ENCODE measurements at regions not wholly inside any gene's neighbourhood (a gene's known extent, or its start where the extent isn't known, plus 50 kb on each side); places are given as distances from the start of the nearest gene placed in this dataset.

DNA sequence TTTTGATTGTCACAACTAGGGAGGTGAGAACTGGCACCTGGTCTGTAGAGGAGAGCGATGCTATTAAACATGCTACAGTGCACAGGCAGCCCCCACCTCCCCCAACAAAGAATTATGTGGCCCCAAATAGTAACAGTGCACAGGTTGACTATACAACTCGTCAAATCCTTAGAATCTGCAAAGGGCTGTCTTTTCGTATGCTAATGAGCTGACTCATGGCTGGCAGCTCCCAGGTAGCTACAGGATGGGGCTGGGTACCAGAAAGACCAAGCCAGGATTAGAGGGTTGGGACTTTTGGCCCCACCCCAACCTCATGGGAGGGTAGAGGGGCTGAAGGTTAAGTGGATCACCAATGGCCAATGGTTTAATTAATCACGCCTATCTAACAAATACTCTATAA, 104.7 kb upstream of the SORBS2 start:
- intact Hi-C loops (cut with DNase I; ENCODE audit: low total_unique reads) = no loop called here
- peaks cover 3 to 6% (median 3%) of the 10 kb centered on the region in 4 donors for H3K4me1 ChIP-seq
- DNase-seq = no peak
- no peaks in the 10 kb centered on the region for H3K36me3 ChIP-seq
- no peak overlapping the region for H3K4me3 ChIP-seq
- TF ChIP-seq, protein P1, sequence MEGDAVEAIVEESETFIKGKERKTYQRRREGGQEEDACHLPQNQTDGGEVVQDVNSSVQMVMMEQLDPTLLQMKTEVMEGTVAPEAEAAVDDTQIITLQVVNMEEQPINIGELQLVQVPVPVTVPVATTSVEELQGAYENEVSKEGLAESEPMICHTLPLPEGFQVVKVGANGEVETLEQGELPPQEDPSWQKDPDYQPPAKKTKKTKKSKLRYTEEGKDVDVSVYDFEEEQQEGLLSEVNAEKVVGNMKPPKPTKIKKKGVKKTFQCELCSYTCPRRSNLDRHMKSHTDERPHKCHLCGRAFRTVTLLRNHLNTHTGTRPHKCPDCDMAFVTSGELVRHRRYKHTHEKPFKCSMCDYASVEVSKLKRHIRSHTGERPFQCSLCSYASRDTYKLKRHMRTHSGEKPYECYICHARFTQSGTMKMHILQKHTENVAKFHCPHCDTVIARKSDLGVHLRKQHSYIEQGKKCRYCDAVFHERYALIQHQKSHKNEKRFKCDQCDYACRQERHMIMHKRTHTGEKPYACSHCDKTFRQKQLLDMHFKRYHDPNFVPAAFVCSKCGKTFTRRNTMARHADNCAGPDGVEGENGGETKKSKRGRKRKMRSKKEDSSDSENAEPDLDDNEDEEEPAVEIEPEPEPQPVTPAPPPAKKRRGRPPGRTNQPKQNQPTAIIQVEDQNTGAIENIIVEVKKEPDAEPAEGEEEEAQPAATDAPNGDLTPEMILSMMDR (IDR thresholded peaks at IDR 0.05) = no peak
- TF ChIP-seq POLR2AphosphoS5 (IDR thresholded peaks at IDR 0.05) (no peak), EP300 (IDR thresholded peaks at IDR 0.05) (no peak), POLR2A (IDR thresholded peaks at IDR 0.05) (no peak)
- no peaks in the 10 kb centered on the region for H3K27me3 ChIP-seq
- H3K9me3 ChIP-seq = no peaks in the 10 kb centered on the region
- WGBS, 5 donors = 67 to 90% (median 82%) methylated on average over 4 of the region's 4 CpGs
- no peak overlapping the region for H3K27ac ChIP-seq

DNA sequence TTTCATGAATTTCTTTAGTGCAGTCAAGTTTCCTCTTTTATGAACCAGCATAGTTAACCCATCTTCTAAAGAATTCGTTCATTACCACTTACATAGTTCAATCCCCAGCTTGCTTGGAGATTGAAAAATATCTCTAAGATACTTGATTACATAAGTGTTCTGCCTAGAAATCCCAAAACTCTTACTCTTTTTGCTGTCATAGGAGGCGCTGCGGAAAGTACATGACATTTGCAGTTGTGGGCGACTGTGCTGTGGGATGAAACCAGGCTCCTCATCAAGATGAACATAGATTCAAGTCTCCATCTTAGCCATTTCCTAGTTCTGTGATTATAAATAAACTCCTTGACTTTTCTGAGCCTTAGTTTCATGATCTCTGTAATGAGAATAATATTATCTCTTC, 107.1 kb upstream of the SORBS2 start:
- Histone ChIP-seq H3K9me3 (no peaks in the 10 kb centered on the region), H3K27me3 (no peaks in the 10 kb centered on the region), H3K4me3 (no peak overlapping the region), H3K27ac (no peak overlapping the region), H3K4me1 (peaks cover 6 to 13% (median 9%) of the 10 kb centered on the region in 4 donors), H3K36me3 (no peaks in the 10 kb centered on the region)
- TF ChIP-seq, protein P1 (IDR thresholded peaks at IDR 0.05) = no peak
- TF ChIP-seq POLR2AphosphoS5 (IDR thresholded peaks at IDR 0.05) (no peak), EP300 (IDR thresholded peaks at IDR 0.05) (no peak), POLR2A (IDR thresholded peaks at IDR 0.05) (no peak)
- no peak for DNase-seq
- intact Hi-C loops (cut with DNase I; ENCODE audit: low total_unique reads) = no loop called here
- WGBS, 5 donors = 93 to 97% (median 96%) methylated on average over 4 of the region's 4 CpGs

DNA sequence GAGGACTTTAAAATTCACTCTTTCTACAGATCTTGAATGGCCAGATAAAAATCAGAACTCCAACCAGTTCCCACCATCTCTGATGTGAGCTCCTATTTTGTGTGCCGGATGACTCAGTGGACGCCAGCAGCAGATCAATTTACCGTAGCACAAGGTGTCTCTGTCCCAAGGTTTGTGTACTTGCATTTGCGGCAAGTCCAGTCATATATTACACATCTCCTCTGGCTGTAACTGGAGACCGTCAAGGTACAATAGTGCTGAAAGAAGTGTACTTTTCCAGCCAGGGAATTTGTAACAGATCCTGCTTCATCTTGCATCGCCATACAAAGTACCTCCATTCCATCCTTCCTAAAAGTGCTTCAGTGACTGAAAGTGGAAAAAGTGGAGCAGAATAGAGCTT, 108.2 kb upstream of the SORBS2 start:
- WGBS, 5 donors = 89 to 97% (median 92%) methylated on average over 6 of the region's 6 CpGs

DNA sequence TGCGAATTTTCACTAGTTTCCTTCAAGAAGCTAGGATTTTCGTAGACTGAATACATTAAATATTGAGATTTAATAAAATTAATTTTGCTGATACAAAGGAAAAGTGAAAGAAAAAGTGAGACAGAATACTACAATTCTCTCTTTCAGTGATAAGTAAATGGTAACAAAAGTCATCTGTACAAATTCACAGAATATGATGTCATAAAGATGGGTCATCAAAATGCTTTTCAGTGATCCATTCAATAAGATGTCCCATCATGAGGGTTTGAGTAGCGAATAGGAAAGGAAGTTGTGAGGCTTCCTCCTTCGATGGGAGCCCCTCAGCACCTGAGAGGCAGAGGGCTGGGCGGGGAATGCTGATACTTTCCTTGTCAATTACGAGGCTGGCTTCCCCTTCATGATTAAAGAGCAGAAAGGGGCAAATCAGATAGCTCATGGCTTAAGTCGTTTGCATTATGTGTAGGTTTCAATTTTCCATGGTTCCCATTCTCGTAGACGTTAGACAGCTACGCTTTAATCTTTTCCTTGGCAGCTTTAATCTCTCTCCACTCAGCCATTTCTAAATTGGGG, 108.8 kb upstream of the SORBS2 start:
- Histone ChIP-seq H3K36me3 (no peaks in the 10 kb centered on the region), H3K4me1 (peaks cover 6 to 13% (median 9%) of the 10 kb centered on the region in 4 donors), H3K4me3 (no peak overlapping the region), H3K27ac (no peak overlapping the region), H3K27me3 (no peaks in the 10 kb centered on the region), H3K9me3 (no peaks in the 10 kb centered on the region)
- 77 to 85% (median 78%) methylated on average over 10 of the region's 10 CpGs for WGBS, 5 donors
- intact Hi-C loops (cut with DNase I; ENCODE audit: low total_unique reads) = no loop called here
- TF ChIP-seq POLR2A (IDR thresholded peaks at IDR 0.05) = no peak
- no peak for TF ChIP-seq POLR2AphosphoS5 (IDR thresholded peaks at IDR 0.05)
- TF ChIP-seq EP300 (IDR thresholded peaks at IDR 0.05) = no peak
- TF ChIP-seq, protein P1 (IDR thresholded peaks at IDR 0.05) = no peak
- DNase-seq = no peak

More for the DNA sequence above, 108.2 kb upstream of the SORBS2 start:
- intact Hi-C loops (cut with DNase I; ENCODE audit: low total_unique reads) = no loop called here
- Histone ChIP-seq H3K27ac (no peak overlapping the region), H3K36me3 (no peaks in the 10 kb centered on the region), H3K27me3 (no peaks in the 10 kb centered on the region), H3K4me1 (peaks cover 6 to 13% (median 9%) of the 10 kb centered on the region in 4 donors), H3K9me3 (no peaks in the 10 kb centered on the region), H3K4me3 (no peak overlapping the region)
- no peak for DNase-seq
- TF ChIP-seq POLR2AphosphoS5 (IDR thresholded peaks at IDR 0.05) (no peak), EP300 (IDR thresholded peaks at IDR 0.05) (no peak), POLR2A (IDR thresholded peaks at IDR 0.05) (no peak)
- TF ChIP-seq, protein P1 (IDR thresholded peaks at IDR 0.05) = no peak
